Activated CD4-positive, alpha-beta T cell treated with anti-CD3 and anti-CD28 coated beads for 36 hours (primary cell): ENCODE measurements at regions not wholly inside any gene's neighbourhood (a gene's known extent, or its start where the extent isn't known, plus 50 kb on each side); places are given as distances from the start of the nearest gene placed in this dataset.

ENCODE experiments used
- ATAC-seq: fragments of 200-7000 bp; cut with Tn5 transposase; one replicate; pipeline ENCODE4 v1.10.0; 2021; ENCODE audit warnings: mild to moderate bottlenecking, moderate library complexity
- CTCF ChIA-PET: fragments of 350-600 bp; sonication (Branson Sonifier 250); formaldehyde crosslinking; loops from one replicate; lab custom pipeline; 2021; ENCODE audit warnings: antibody characterized with exemption; lab: Charles Lee
- POLR2A ChIA-PET: fragments of 350-600 bp; sonication (Branson Sonifier 250); formaldehyde crosslinking; loops from one replicate; lab custom pipeline; 2021; ENCODE audit warnings: antibody characterized with exemption, inconsistent platforms; lab: Charles Lee
- DNase-seq: peaks from one replicate; pipeline ENCODE4 v3.0.0-alpha.2; 2020
- H3K27ac Mint-ChIP-seq: one replicate; pipeline ENCODE4 v1.8.0; 2021; ENCODE audit warnings: mixed read lengths
- H3K27me3 Mint-ChIP-seq: one replicate; pipeline ENCODE4 v1.8.0; 2021; ENCODE audit warnings: mixed read lengths
- H3K36me3 Mint-ChIP-seq: one replicate; pipeline ENCODE4 v1.8.0; 2021; ENCODE audit warnings: low read depth, mixed read lengths
- H3K4me1 Mint-ChIP-seq: one replicate; pipeline ENCODE4 v1.8.0; 2021; ENCODE audit warnings: mixed read lengths
- H3K4me3 Mint-ChIP-seq: one replicate; pipeline ENCODE4 v1.8.0; 2021; ENCODE audit warnings: mild to moderate bottlenecking, moderate library complexity, mixed read lengths
- H3K9me3 Mint-ChIP-seq: one replicate; pipeline ENCODE4 v1.8.0; 2021; ENCODE audit warnings: low read depth, mixed read lengths
- intact Hi-C, 2 experiments: fragments of 100-400 bp; cut with DNase I in 1 of 2; cut with micrococcal nuclease in 1 of 2; formaldehyde crosslinking; loops; one replicate each; pipeline versions ENCODE4 v1.14.2 to v1.15.1; 2022 to 2024; cut with DNase I, micrococcal nuclease

- DNase-seq (no peak), ATAC-seq (no peak)
- peaks cover 2% of the 10 kb centered on the region for H3K36me3 Mint-ChIP-seq
- H3K4me1 Mint-ChIP-seq = no peaks in the 10 kb centered on the region
- POLR2A ChIA-PET = no interaction called here
- intact Hi-C loops = no loop called here
- peaks cover 6% of the 10 kb centered on the region for H3K27me3 Mint-ChIP-seq
- peaks cover 11% of the 10 kb centered on the region for H3K9me3 Mint-ChIP-seq
- H3K4me3 Mint-ChIP-seq = no peak overlapping the region
- no peak overlapping the region for H3K27ac Mint-ChIP-seq
- CTCF ChIA-PET = interaction anchor here (1.0 kb wide), 1 partner anchor 9 kb away, joined by 3 read pairs; no protein-coding TSS in a partner anchor
Measured at GRCh38 chr22:34437140-34437539, 516.9 kb upstream of the LARGE1 start.

DNA sequence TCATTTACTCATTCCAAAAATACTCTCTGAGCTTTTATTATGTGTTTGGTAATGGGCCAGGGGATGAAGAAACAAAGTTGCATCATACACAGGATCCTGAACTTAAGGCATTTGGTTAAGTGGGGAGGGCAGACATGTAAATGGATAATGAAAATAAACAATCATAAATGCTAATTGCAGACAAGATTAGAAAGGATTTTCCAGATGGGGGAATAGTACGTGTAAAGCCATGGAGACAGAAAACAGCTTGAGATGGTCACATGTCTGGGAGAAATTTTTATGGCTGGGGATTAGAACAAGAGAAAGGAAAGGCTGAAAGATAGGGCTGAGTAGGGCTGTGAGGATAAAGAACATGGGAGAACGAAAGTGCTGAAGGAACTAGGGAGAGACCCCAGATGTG is 534.3 kb upstream of the LARGE1 start:
- no peak overlapping the region for H3K27ac Mint-ChIP-seq
- no peak overlapping the region for H3K4me3 Mint-ChIP-seq
- ChIA-PET POLR2A (no interaction called here), CTCF (no interaction called here)
- ATAC-seq (no peak), DNase-seq (no peak)
- peaks cover 9% of the 10 kb centered on the region for H3K9me3 Mint-ChIP-seq
- no peaks in the 10 kb centered on the region for H3K4me1 Mint-ChIP-seq
- intact Hi-C loops = no loop called here
- no peaks in the 10 kb centered on the region for H3K36me3 Mint-ChIP-seq
- H3K27me3 Mint-ChIP-seq = no peaks in the 10 kb centered on the region

GRCh38 chr22:34462795-34463194 is 542.5 kb upstream of the LARGE1 start:
- POLR2A ChIA-PET = no interaction called here
- no peaks in the 10 kb centered on the region for H3K4me1 Mint-ChIP-seq

DNA sequence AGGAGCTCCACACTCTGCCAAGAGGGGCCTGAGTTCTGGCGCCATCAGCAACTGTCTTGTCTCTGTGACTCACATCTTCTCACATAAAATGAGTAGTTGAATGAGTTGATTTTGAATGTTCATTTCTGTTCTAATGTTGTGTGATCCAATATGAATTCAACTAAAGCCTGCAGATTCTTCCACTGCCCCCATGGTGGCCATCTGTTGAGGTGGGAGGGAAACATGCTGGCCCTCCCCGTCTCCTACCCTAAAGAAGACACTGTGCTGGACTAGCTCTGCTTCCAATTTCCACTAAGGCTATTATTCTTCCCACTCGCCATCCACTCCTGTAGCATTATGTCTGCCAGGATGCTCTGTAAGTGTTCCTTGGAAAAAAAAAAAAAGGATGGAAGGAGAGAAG is 555.6 kb upstream of the LARGE1 start:
- Mint-ChIP-seq H3K27me3 (peaks cover 7% of the 10 kb centered on the region), H3K4me1 (no peaks in the 10 kb centered on the region), H3K36me3 (no peaks in the 10 kb centered on the region), H3K4me3 (no peak overlapping the region), H3K27ac (no peak overlapping the region), H3K9me3 (peaks cover 2% of the 10 kb centered on the region)
- POLR2A ChIA-PET = no interaction called here
- no peak for DNase-seq
- ATAC-seq = no peak
- intact Hi-C loops = no loop called here
- CTCF ChIA-PET = no interaction called here

More at GRCh38 chr22:34462795-34463194, 542.5 kb upstream of the LARGE1 start:
- CTCF ChIA-PET = no interaction called here
- Mint-ChIP-seq H3K36me3 (no peaks in the 10 kb centered on the region), H3K4me3 (no peak overlapping the region), H3K27me3 (no peaks in the 10 kb centered on the region), H3K27ac (no peak overlapping the region), H3K9me3 (no peaks in the 10 kb centered on the region)
- DNase-seq = no peak
- ATAC-seq = no peak
- intact Hi-C loops = no loop called here

GRCh38 chr22:34476762-34477161 is 556.5 kb upstream of the LARGE1 start:
- H3K4me1 Mint-ChIP-seq = no peaks in the 10 kb centered on the region
- ChIA-PET CTCF (interaction anchor here (0.8 kb wide), 1 partner anchor 9 kb away, joined by 4 read pairs; no protein-coding TSS in a partner anchor), POLR2A (no interaction called here)
- H3K27me3 Mint-ChIP-seq = peaks cover 7% of the 10 kb centered on the region
- H3K4me3 Mint-ChIP-seq = no peak overlapping the region
- H3K36me3 Mint-ChIP-seq = no peaks in the 10 kb centered on the region
- H3K27ac Mint-ChIP-seq = no peak overlapping the region
- ATAC-seq (no peak), DNase-seq (no peak)
- H3K9me3 Mint-ChIP-seq = peaks cover 3% of the 10 kb centered on the region
- intact Hi-C loops = no loop called here

DNA sequence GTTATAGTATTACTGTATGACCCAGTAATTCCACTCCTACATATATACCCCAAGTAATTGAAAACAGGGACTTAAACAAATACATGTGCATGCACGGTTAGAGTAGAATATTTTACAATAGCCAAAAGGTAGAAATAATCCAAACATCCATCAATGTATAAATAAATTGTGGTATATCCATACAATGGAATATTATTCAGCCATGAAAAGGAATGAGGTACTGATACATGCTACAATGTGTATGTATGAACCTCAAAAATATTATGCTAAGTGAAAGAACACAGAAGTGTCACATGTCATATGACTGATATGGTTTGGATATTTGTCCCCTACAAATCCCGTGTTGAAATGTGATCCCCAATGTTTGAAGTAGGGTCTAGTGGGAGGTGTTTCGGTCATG is 560.8 kb upstream of the LARGE1 start:
- H3K27ac Mint-ChIP-seq = no peak overlapping the region
- CTCF ChIA-PET = no interaction called here
- H3K4me1 Mint-ChIP-seq = no peaks in the 10 kb centered on the region
- H3K4me3 Mint-ChIP-seq = no peak overlapping the region
- no peaks in the 10 kb centered on the region for H3K36me3 Mint-ChIP-seq
- POLR2A ChIA-PET = no interaction called here
- peaks cover 3% of the 10 kb centered on the region for H3K9me3 Mint-ChIP-seq
- DNase-seq = no peak
- ATAC-seq = no peak
- intact Hi-C loops = loop anchor here in 1 of 2 experiments (10.0 kb wide), 1 partner anchor 56 kb away; no protein-coding TSS in a partner anchor
- no peaks in the 10 kb centered on the region for H3K27me3 Mint-ChIP-seq

- DNase-seq (no peak), ATAC-seq (no peak)
- H3K4me3 Mint-ChIP-seq = no peak overlapping the region
- intact Hi-C loops = loop anchor here in 1 of 2 experiments (10.0 kb wide), 1 partner anchor 62 kb away; no protein-coding TSS in a partner anchor
- peaks cover 1% of the 10 kb centered on the region for H3K9me3 Mint-ChIP-seq
- ChIA-PET POLR2A (no interaction called here), CTCF (no interaction called here)
- no peaks in the 10 kb centered on the region for H3K36me3 Mint-ChIP-seq
- H3K4me1 Mint-ChIP-seq = no peaks in the 10 kb centered on the region
- H3K27me3 Mint-ChIP-seq = no peaks in the 10 kb centered on the region
- no peak overlapping the region for H3K27ac Mint-ChIP-seq
Measured at GRCh38 chr22:34486381-34486780, 566.1 kb upstream of the LARGE1 start.

GRCh38 chr22:34489861-34490260 is 569.6 kb upstream of the LARGE1 start:
- H3K4me3 Mint-ChIP-seq = no peak overlapping the region
- H3K4me1 Mint-ChIP-seq = no peaks in the 10 kb centered on the region
- ChIA-PET CTCF (no interaction called here), POLR2A (interaction anchor here (0.6 kb wide), 1 partner anchor 1587 kb away, joined by 3 read pairs; no protein-coding TSS in a partner anchor)
- ATAC-seq = no peak
- H3K27me3 Mint-ChIP-seq = no peaks in the 10 kb centered on the region
- intact Hi-C loops = loop anchor here in 1 of 2 experiments (10.0 kb wide), 1 partner anchor 65 kb away; no protein-coding TSS in a partner anchor
- H3K36me3 Mint-ChIP-seq = no peaks in the 10 kb centered on the region
- H3K27ac Mint-ChIP-seq = no peak overlapping the region
- H3K9me3 Mint-ChIP-seq = peaks cover 12% of the 10 kb centered on the region
- no peak for DNase-seq

GRCh38 chr22:34490886-34491285 is 570.6 kb upstream of the LARGE1 start:
- H3K4me3 Mint-ChIP-seq = no peak overlapping the region
- ChIA-PET POLR2A (no interaction called here), CTCF (no interaction called here)
- no peak for ATAC-seq
- DNase-seq = no peak
- H3K27me3 Mint-ChIP-seq = no peaks in the 10 kb centered on the region
- H3K4me1 Mint-ChIP-seq = no peaks in the 10 kb centered on the region
- no peaks in the 10 kb centered on the region for H3K36me3 Mint-ChIP-seq
- H3K27ac Mint-ChIP-seq = no peak overlapping the region
- H3K9me3 Mint-ChIP-seq = peaks cover 11% of the 10 kb centered on the region
- intact Hi-C loops = no loop called here

- intact Hi-C loops = no loop called here
- Mint-ChIP-seq H3K27me3 (peaks cover 2% of the 10 kb centered on the region), H3K36me3 (no peaks in the 10 kb centered on the region), H3K4me1 (no peaks in the 10 kb centered on the region), H3K9me3 (peaks cover 16% of the 10 kb centered on the region), H3K27ac (no peak overlapping the region), H3K4me3 (no peak overlapping the region)
- DNase-seq (no peak), ATAC-seq (no peak)
- ChIA-PET POLR2A (no interaction called here), CTCF (no interaction called here)
Measured at GRCh38 chr22:34493486-34493885, 572.5 kb upstream of the ISX start.

- ATAC-seq (no peak), DNase-seq (no peak)
- ChIA-PET POLR2A (no interaction called here), CTCF (no interaction called here)
- peaks cover 13% of the 10 kb centered on the region for H3K9me3 Mint-ChIP-seq
- H3K4me1 Mint-ChIP-seq = no peaks in the 10 kb centered on the region
- no peaks in the 10 kb centered on the region for H3K36me3 Mint-ChIP-seq
- no peak overlapping the region for H3K4me3 Mint-ChIP-seq
- peaks cover 4% of the 10 kb centered on the region for H3K27me3 Mint-ChIP-seq
- no peak overlapping the region for H3K27ac Mint-ChIP-seq
- intact Hi-C loops = no loop called here
Measured at GRCh38 chr22:34501366-34501965, 564.5 kb upstream of the ISX start.

DNA sequence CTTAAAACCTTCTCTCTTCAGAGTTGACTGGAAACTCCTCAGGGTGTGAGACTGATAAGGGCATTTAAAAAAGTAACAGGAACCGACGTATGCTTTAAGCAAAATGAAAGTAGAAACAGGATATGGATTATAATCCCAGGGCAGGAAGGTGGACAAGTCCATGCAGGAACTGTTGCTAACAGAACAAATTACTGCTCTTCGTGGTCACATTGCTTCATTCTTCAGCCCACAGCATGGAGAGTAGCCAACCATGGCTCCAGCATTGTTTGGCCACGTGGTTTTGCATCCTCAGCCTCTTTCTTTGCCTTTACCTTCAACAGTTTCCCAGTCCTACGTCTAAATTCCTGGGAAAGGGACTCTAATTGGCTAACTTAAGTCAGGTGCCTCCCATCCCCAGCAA is 563.1 kb upstream of the ISX start:
- H3K36me3 Mint-ChIP-seq = no peaks in the 10 kb centered on the region
- no peak for ATAC-seq
- CTCF ChIA-PET = no interaction called here

More for the DNA sequence above, 563.1 kb upstream of the ISX start:
- intact Hi-C loops = no loop called here
- POLR2A ChIA-PET = no interaction called here
- no peak for DNase-seq
- Mint-ChIP-seq H3K9me3 (peaks cover 10% of the 10 kb centered on the region), H3K4me1 (no peaks in the 10 kb centered on the region), H3K27me3 (peaks cover 4% of the 10 kb centered on the region), H3K27ac (no peak overlapping the region), H3K4me3 (no peak overlapping the region)
